HEK293 (cell line): ENCODE measurements at regions not wholly inside any gene's neighbourhood (a gene's known extent, or its start where the extent isn't known, plus 50 kb on each side); places are given as distances from the start of the nearest gene placed in this dataset.

ENCODE experiments used
- CTCF ChIA-PET: fragments of 350-600 bp; formaldehyde crosslinking; extraction: SDS; loops from one replicate; lab custom pipeline; 2021; ENCODE audit warnings: antibody characterized with exemption; lab: Yijun Ruan, JAX
- POLR2A ChIA-PET: fragments of 300-600 bp; formaldehyde crosslinking; extraction: SDS; loops from one replicate; lab custom pipeline; 2020; ENCODE audit warnings: antibody characterized with exemption, inconsistent platforms; lab: Yijun Ruan, JAX
- H3K27ac ChIP-seq: fragments of 200-500 bp; sonication (Bioruptor generic); 2 replicates; pipeline ENCODE4 v1.5.1; 2014; ENCODE audit warnings: low read depth, low read length, control low read depth, inconsistent platforms; ENCODE audit errors: extremely low read depth
- H3K36me3 ChIP-seq, 2 experiments: fragments of 200-500 bp in 1 of 2; sonication (Bioruptor generic) in 1 of 2; 1 replicate in 1 of 2; 2 replicates in 1 of 2; pipeline ENCODE4 v1.5.1; 2014 to 2017; ENCODE audit warnings: inconsistent platforms in 2 of 2, low read length in 2 of 2; ENCODE audit not compliant: control insufficient read depth in 2 of 2, insufficient read depth in 1 of 2
- H3K4me1 ChIP-seq: fragments of 200-500 bp; sonication (Bioruptor generic); 2 replicates; pipeline ENCODE4 v1.5.1; 2014; ENCODE audit warnings: mild to moderate bottlenecking, low read length, inconsistent platforms; ENCODE audit not compliant: control insufficient read depth, insufficient read depth
- H3K4me3 ChIP-seq: 2 replicates; pipeline ENCODE4 v1.5.1; 2011; ENCODE audit warnings: low read depth, mild to moderate bottlenecking, control low read depth, low read length, moderate library complexity
- H3K9me3 ChIP-seq: fragments of 200-500 bp; sonication (Bioruptor generic); 2 replicates; pipeline ENCODE4 v1.5.1; 2014; ENCODE audit warnings: low read depth, low read length, inconsistent platforms; ENCODE audit not compliant: control insufficient read depth, insufficient read depth
- GLI2 ChIP-seq: fragments of 450-650 bp; formaldehyde crosslinking; IDR thresholded peaks from 2 replicates; pipeline ENCODE4; 2017; ENCODE audit warnings: missing biosample characterization, missing genetic modification characterization, low read depth, borderline replicate concordance
- GLI4 ChIP-seq: fragments of 450-650 bp; formaldehyde crosslinking; IDR thresholded peaks from 2 replicates; pipeline ENCODE4 v1.5.1; 2016; ENCODE audit warnings: missing biosample characterization, missing genetic modification characterization
- HOXD13 ChIP-seq: sonication (generic); formaldehyde crosslinking; IDR thresholded peaks from 2 replicates; pipeline ENCODE4 v1.8.0; 2022; ENCODE audit warnings: missing genetic modification reagents, borderline replicate concordance
- KLF7 ChIP-seq: fragments of 450-650 bp; formaldehyde crosslinking; IDR thresholded peaks from 2 replicates; pipeline ENCODE4 v1.5.1; 2016; ENCODE audit warnings: missing biosample characterization, missing genetic modification characterization, borderline replicate concordance
- SCRT1 ChIP-seq: fragments of 450-650 bp; formaldehyde crosslinking; IDR thresholded peaks from 2 replicates; pipeline ENCODE4 v1.5.1; 2016; ENCODE audit warnings: missing biosample characterization, missing genetic modification characterization, borderline replicate concordance
- SP2 ChIP-seq: fragments of 450-650 bp; formaldehyde crosslinking; IDR thresholded peaks from 2 replicates; pipeline ENCODE4 v1.5.1; 2016; ENCODE audit warnings: missing biosample characterization, missing genetic modification characterization
- YY2 ChIP-seq: fragments of 450-650 bp; formaldehyde crosslinking; IDR thresholded peaks from 2 replicates; pipeline ENCODE4 v1.5.1; 2016; ENCODE audit warnings: missing biosample characterization, missing genetic modification characterization
- ZBTB17 ChIP-seq: fragments of 450-650 bp; formaldehyde crosslinking; IDR thresholded peaks from 2 replicates; pipeline ENCODE4 v1.5.1; 2016; ENCODE audit warnings: missing biosample characterization, missing genetic modification characterization
- ZBTB48 ChIP-seq: fragments of 450-650 bp; formaldehyde crosslinking; IDR thresholded peaks from 2 replicates; pipeline ENCODE4 v1.5.1; 2016; ENCODE audit warnings: missing biosample characterization, missing genetic modification characterization
- ZFP69B ChIP-seq: fragments of 450-650 bp; formaldehyde crosslinking; IDR thresholded peaks from 2 replicates; pipeline ENCODE4 v1.5.1; 2016; ENCODE audit warnings: missing biosample characterization, missing genetic modification characterization
- ZIC2 ChIP-seq: fragments of 450-650 bp; formaldehyde crosslinking; IDR thresholded peaks from 2 replicates; pipeline ENCODE4 v1.5.1; 2016; ENCODE audit warnings: missing biosample characterization, missing genetic modification characterization
- ZNF138 ChIP-seq: fragments of 450-650 bp; formaldehyde crosslinking; IDR thresholded peaks from 2 replicates; pipeline ENCODE4 v1.5.1; 2016; ENCODE audit warnings: missing biosample characterization, missing genetic modification characterization, borderline replicate concordance
- ZNF146 ChIP-seq: fragments of 450-650 bp; formaldehyde crosslinking; IDR thresholded peaks from 2 replicates; pipeline ENCODE4 v1.5.1; 2016; ENCODE audit warnings: missing biosample characterization, missing genetic modification characterization
- ZNF157 ChIP-seq: fragments of 450-650 bp; formaldehyde crosslinking; IDR thresholded peaks from 2 replicates; pipeline ENCODE4 v1.5.1; 2016; ENCODE audit warnings: missing biosample characterization, missing genetic modification characterization
- ZNF174 ChIP-seq: fragments of 450-650 bp; formaldehyde crosslinking; IDR thresholded peaks from 2 replicates; pipeline ENCODE4 v1.5.0; 2017; ENCODE audit warnings: missing biosample characterization, mild to moderate bottlenecking, missing genetic modification characterization
- ZNF175 ChIP-seq: fragments of 450-650 bp; formaldehyde crosslinking; IDR thresholded peaks from 2 replicates; pipeline ENCODE4 v1.5.1; 2016; ENCODE audit warnings: missing biosample characterization, missing genetic modification characterization
- ZNF202 ChIP-seq: fragments of 450-650 bp; formaldehyde crosslinking; IDR thresholded peaks from 2 replicates; pipeline ENCODE4 v1.5.1; 2016; ENCODE audit warnings: missing biosample characterization, missing genetic modification characterization, borderline replicate concordance
- ZNF302 ChIP-seq: fragments of 450-650 bp; formaldehyde crosslinking; IDR thresholded peaks from 2 replicates; pipeline ENCODE4 v1.5.1; 2016; ENCODE audit warnings: missing biosample characterization, missing genetic modification characterization, low read depth
- ZNF354C ChIP-seq: fragments of 450-650 bp; formaldehyde crosslinking; IDR thresholded peaks from 2 replicates; pipeline ENCODE4 v1.5.1; 2016; ENCODE audit warnings: missing biosample characterization, missing genetic modification characterization, low read depth, borderline replicate concordance
- ZNF433 ChIP-seq: fragments of 450-650 bp; formaldehyde crosslinking; IDR thresholded peaks from 2 replicates; pipeline ENCODE4 v1.5.1; 2016; ENCODE audit warnings: missing biosample characterization, missing genetic modification characterization, low read depth
- ZNF521 ChIP-seq: fragments of 450-650 bp; formaldehyde crosslinking; IDR thresholded peaks from 2 replicates; pipeline ENCODE4 v1.5.1; 2017; ENCODE audit warnings: missing biosample characterization, mild to moderate bottlenecking, missing genetic modification characterization
- ZNF530 ChIP-seq: fragments of 450-650 bp; formaldehyde crosslinking; IDR thresholded peaks from 2 replicates; pipeline ENCODE4 v1.5.1; 2016; ENCODE audit warnings: low read depth, missing biosample characterization, missing genetic modification characterization
- ZNF629 ChIP-seq: fragments of 450-650 bp; formaldehyde crosslinking; IDR thresholded peaks from 2 replicates; pipeline ENCODE4 v1.5.1; 2017; ENCODE audit warnings: missing biosample characterization, missing genetic modification characterization
- TF ChIP-seq, protein P1 (sequence below): fragments of 450-650 bp; formaldehyde crosslinking; IDR thresholded peaks from 2 replicates; pipeline ENCODE4 v1.5.1; 2016; ENCODE audit warnings: missing biosample characterization, missing genetic modification characterization, borderline replicate concordance
- TF ChIP-seq, protein P2 (sequence below): fragments of 450-650 bp; IDR thresholded peaks from 2 replicates; pipeline ENCODE4 v1.5.1; 2018; ENCODE audit warnings: missing biosample characterization, mild to moderate bottlenecking, missing genetic modification characterization
- TF ChIP-seq, protein P3 (sequence below): fragments of 450-650 bp; formaldehyde crosslinking; IDR thresholded peaks from 2 replicates; pipeline ENCODE4 v1.5.1; 2016; ENCODE audit warnings: missing biosample characterization, missing genetic modification characterization, borderline replicate concordance
- TF ChIP-seq, protein P4 (sequence below): fragments of 450-650 bp; formaldehyde crosslinking; optimal IDR thresholded peaks from 2 replicates; pipeline ENCODE3; 2016; ENCODE audit warnings: missing biosample characterization, mild to moderate bottlenecking, missing genetic modification characterization

DNA sequence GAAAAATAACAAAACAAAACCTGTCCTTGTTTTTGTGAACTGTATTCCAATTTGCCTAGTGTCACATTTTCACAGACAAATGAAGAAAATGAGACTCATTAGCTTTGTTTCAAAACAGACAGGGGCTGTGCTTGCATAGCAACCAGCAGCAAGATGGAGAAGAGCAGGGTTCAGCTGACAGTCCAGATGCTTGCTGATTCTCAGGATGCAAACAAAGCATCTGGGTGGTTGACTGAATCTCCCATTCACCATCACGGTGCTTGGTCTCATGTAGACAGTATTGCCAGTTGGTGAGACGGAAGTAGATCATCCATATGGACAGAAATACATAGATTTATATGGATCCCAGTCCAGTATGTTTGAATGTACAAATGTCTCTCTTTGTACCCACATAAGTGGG, 326.8 kb downstream of the CCDC85A start:
- CTCF ChIA-PET, result no interaction called here
- H3K9me3 ChIP-seq, result no peaks in the 10 kb centered on the region
- no peak overlapping the region for H3K27ac ChIP-seq
- no peaks in the 10 kb centered on the region for H3K4me1 ChIP-seq
- POLR2A ChIA-PET, result no interaction called here
- H3K4me3 ChIP-seq, result no peak overlapping the region
- no peaks in the 10 kb centered on the region for H3K36me3 ChIP-seq
- TF ChIP-seq ZBTB48 (tag by site-specific recombination) (no peak), ZNF175 (tag by site-specific recombination) (no peak), ZBTB17 (no peak), ZNF521 (tag by site-specific recombination) (no peak), ZNF157 (tag by site-specific recombination) (no peak), ZNF146 (tag by site-specific recombination) (no peak), ZNF138 (no peak), ZNF530 (tag by site-specific recombination) (no peak), ZNF174 (no peak), ZNF354C (no peak), HOXD13 (CRISPR knock-in tag) (no peak), SP2 (tag by site-specific recombination) (no peak), ZFP69B (tag by site-specific recombination) (no peak), SCRT1 (tag by site-specific recombination) (no peak)
- TF ChIP-seq, protein P1, sequence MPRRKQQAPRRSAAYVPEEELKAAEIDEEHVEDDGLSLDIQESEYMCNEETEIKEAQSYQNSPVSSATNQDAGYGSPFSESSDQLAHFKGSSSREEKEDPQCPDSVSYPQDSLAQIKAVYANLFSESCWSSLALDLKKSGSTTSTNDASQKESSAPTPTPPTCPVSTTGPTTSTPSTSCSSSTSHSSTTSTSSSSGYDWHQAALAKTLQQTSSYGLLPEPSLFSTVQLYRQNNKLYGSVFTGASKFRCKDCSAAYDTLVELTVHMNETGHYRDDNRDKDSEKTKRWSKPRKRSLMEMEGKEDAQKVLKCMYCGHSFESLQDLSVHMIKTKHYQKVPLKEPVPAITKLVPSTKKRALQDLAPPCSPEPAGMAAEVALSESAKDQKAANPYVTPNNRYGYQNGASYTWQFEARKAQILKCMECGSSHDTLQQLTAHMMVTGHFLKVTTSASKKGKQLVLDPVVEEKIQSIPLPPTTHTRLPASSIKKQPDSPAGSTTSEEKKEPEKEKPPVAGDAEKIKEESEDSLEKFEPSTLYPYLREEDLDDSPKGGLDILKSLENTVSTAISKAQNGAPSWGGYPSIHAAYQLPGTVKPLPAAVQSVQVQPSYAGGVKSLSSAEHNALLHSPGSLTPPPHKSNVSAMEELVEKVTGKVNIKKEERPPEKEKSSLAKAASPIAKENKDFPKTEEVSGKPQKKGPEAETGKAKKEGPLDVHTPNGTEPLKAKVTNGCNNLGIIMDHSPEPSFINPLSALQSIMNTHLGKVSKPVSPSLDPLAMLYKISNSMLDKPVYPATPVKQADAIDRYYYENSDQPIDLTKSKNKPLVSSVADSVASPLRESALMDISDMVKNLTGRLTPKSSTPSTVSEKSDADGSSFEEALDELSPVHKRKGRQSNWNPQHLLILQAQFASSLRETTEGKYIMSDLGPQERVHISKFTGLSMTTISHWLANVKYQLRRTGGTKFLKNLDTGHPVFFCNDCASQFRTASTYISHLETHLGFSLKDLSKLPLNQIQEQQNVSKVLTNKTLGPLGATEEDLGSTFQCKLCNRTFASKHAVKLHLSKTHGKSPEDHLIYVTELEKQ (tag by site-specific recombination), result no peak

DNA sequence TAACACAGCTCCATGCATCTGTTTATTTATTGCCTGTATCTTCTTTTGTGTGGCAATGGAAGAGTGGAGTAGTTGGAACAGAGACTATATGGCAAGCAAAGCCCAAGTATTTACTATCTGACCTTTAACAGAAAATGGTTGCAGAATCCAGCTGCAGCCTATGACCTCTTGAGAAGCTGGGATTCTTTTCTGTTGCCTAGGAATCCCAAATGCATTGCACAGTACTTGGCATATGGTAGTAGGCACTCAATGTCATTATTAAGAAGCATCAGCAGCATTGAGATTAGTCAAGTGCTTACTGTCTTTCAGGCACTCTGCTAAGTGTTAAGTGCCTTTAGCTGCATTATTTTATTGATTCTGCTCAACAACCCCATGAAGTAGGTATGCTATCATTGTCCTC, 331.6 kb downstream of the CCDC85A start:
- ChIA-PET CTCF (interaction anchor here (0.6 to 0.9 kb wide), 2 partner anchors 172 to 797 kb away, joined by 3 read pairs; no protein-coding TSS in a partner anchor), POLR2A (no interaction called here)
- H3K36me3 ChIP-seq, result no peaks in the 10 kb centered on the region
- no peak overlapping the region for H3K4me3 ChIP-seq
- H3K4me1 ChIP-seq, result no peaks in the 10 kb centered on the region
- no peaks in the 10 kb centered on the region for H3K9me3 ChIP-seq
- TF ChIP-seq YY2 (tag by site-specific recombination), result no peak
- TF ChIP-seq ZNF629 (tag by site-specific recombination), result no peak
- TF ChIP-seq, protein P2, sequence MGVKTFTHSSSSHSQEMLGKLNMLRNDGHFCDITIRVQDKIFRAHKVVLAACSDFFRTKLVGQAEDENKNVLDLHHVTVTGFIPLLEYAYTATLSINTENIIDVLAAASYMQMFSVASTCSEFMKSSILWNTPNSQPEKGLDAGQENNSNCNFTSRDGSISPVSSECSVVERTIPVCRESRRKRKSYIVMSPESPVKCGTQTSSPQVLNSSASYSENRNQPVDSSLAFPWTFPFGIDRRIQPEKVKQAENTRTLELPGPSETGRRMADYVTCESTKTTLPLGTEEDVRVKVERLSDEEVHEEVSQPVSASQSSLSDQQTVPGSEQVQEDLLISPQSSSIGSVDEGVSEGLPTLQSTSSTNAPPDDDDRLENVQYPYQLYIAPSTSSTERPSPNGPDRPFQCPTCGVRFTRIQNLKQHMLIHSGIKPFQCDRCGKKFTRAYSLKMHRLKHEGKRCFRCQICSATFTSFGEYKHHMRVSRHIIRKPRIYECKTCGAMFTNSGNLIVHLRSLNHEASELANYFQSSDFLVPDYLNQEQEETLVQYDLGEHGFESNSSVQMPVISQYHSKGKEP (tag by site-specific recombination), result no peak
- no peak overlapping the region for H3K27ac ChIP-seq

DNA sequence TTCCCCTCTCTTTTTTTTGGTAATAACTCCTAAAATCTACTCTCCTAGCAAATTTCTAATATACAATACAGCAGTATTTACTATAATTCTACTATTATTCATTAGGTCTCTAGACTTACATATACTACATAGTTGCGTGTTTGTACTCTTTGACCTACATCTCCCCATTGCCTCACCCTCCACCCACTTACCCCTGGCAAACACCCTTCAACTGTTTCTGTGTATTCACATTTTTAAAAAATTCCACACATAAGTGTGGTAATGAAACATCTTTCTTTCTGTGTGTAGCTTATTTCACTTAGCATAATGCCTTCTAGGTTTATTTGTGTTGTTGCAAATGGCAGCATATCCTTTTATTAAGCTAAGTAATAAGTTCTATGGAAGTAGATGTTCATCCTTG, 336.0 kb downstream of the CCDC85A start:
- no peaks in the 10 kb centered on the region for H3K36me3 ChIP-seq
- ChIA-PET CTCF (interaction anchor here (0.6 kb wide), 2 partner anchors 18 to 23 kb away, joined by 4 read pairs; no protein-coding TSS in a partner anchor), POLR2A (no interaction called here)
- peaks cover 7% of the 10 kb centered on the region for H3K4me1 ChIP-seq
- no peaks in the 10 kb centered on the region for H3K9me3 ChIP-seq
- no peak overlapping the region for H3K27ac ChIP-seq
- H3K4me3 ChIP-seq, result no peak overlapping the region
- TF ChIP-seq ZNF433 (no peak), KLF7 (no peak), ZNF302 (tag by site-specific recombination) (no peak), GLI4 (tag by site-specific recombination) (no peak), ZIC2 (tag by site-specific recombination) (no peak), ZFP69B (tag by site-specific recombination) (no peak), GLI2 (tag by site-specific recombination) (no peak), ZNF202 (tag by site-specific recombination) (no peak)
- TF ChIP-seq, protein P3, sequence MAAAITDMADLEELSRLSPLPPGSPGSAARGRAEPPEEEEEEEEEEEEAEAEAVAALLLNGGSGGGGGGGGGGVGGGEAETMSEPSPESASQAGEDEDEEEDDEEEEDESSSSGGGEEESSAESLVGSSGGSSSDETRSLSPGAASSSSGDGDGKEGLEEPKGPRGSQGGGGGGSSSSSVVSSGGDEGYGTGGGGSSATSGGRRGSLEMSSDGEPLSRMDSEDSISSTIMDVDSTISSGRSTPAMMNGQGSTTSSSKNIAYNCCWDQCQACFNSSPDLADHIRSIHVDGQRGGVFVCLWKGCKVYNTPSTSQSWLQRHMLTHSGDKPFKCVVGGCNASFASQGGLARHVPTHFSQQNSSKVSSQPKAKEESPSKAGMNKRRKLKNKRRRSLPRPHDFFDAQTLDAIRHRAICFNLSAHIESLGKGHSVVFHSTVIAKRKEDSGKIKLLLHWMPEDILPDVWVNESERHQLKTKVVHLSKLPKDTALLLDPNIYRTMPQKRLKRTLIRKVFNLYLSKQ (tag by site-specific recombination), result no peak
- TF ChIP-seq, protein P4, sequence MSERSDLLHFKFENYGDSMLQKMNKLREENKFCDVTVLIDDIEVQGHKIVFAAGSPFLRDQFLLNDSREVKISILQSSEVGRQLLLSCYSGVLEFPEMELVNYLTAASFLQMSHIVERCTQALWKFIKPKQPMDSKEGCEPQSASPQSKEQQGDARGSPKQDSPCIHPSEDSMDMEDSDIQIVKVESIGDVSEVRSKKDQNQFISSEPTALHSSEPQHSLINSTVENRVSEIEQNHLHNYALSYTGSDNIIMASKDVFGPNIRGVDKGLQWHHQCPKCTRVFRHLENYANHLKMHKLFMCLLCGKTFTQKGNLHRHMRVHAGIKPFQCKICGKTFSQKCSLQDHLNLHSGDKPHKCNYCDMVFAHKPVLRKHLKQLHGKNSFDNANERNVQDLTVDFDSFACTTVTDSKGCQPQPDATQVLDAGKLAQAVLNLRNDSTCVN (tag by site-specific recombination), result no peak
